ENCODE measurements at regions not wholly inside any gene's neighbourhood (a gene's known extent, or its start where the extent isn't known, plus 50 kb on each side); places are given as distances from the start of the nearest gene placed in this dataset.

GRCh38 chr4:189313861-189314513 is 626.7 kb upstream of the FRG1 start:
- no peak for DNase-seq (ENCODE audit: low read depth)
- TF ChIP-seq CTCF (IDR thresholded peaks at IDR 0.05; ENCODE audit: insufficient read depth, low read depth, low read length, missing control alignments), result no peak

GRCh38 chr4:189322426-189322825 is 618.2 kb upstream of the FRG1 start:
- H3K4me3 ChIP-seq (ENCODE audit: low read depth, low read length), result no peak overlapping the region
- no peak for TF ChIP-seq CTCF (IDR thresholded peaks at IDR 0.05; ENCODE audit: insufficient read depth, low read depth, low read length, missing control alignments)
- no peak for DNase-seq (ENCODE audit: low read depth)

More at GRCh38 chr4:189313861-189314513, 626.7 kb upstream of the FRG1 start:
- no peak overlapping the region for H3K4me3 ChIP-seq (ENCODE audit: low read depth, low read length)

- no peak overlapping the region for H3K4me3 ChIP-seq (ENCODE audit: low read depth, low read length)
- no peak for TF ChIP-seq CTCF (IDR thresholded peaks at IDR 0.05; ENCODE audit: insufficient read depth, low read depth, low read length, missing control alignments)
- DNase-seq (ENCODE audit: low read depth), result no peak
These were observed 598.8 kb upstream of the FRG1 start for GRCh38 chr4:189341881-189342280.

- no peak overlapping the region for H3K4me3 ChIP-seq (ENCODE audit: low read depth, low read length)
- no peak for TF ChIP-seq CTCF (IDR thresholded peaks at IDR 0.05; ENCODE audit: insufficient read depth, low read depth, low read length, missing control alignments)
- DNase-seq (ENCODE audit: low read depth), result no peak
These were observed 585.1 kb upstream of the FRG1 start for GRCh38 chr4:189355590-189355989.

- no peak for TF ChIP-seq CTCF (IDR thresholded peaks at IDR 0.05; ENCODE audit: insufficient read depth, low read depth, low read length, missing control alignments)
- H3K4me3 ChIP-seq (ENCODE audit: low read depth, low read length), result no peak overlapping the region
- no peak for DNase-seq (ENCODE audit: low read depth)
These were observed 578.3 kb upstream of the FRG1 start for GRCh38 chr4:189362364-189362763.

- no peak for TF ChIP-seq CTCF (IDR thresholded peaks at IDR 0.05; ENCODE audit: insufficient read depth, low read depth, low read length, missing control alignments)
- no peak for DNase-seq (ENCODE audit: low read depth)
- H3K4me3 ChIP-seq (ENCODE audit: low read depth, low read length), result no peak overlapping the region
These were observed 576.6 kb upstream of the FRG1 start for GRCh38 chr4:189364032-189364449.

- H3K4me3 ChIP-seq (ENCODE audit: low read depth, low read length), result no peak overlapping the region
- no peak for TF ChIP-seq CTCF (IDR thresholded peaks at IDR 0.05; ENCODE audit: insufficient read depth, low read depth, low read length, missing control alignments)
- DNase-seq (ENCODE audit: low read depth), result no peak
These were observed 575.2 kb upstream of the FRG1 start for GRCh38 chr4:189365451-189365850.
